H1 (cell line): ENCODE measurements at regions not wholly inside any gene's neighbourhood (a gene's known extent, or its start where the extent isn't known, plus 50 kb on each side); places are given as distances from the start of the nearest gene placed in this dataset.

Source experiments
- CTCF ChIA-PET: fragments of 300-600 bp; sonication (Branson Sonifier 250); formaldehyde crosslinking; loops from one replicate; lab custom pipeline; 2021; ENCODE audit not compliant: partially characterized antibody; lab: Charles Lee
- POLR2A ChIA-PET: fragments of 300-600 bp; sonication (Branson Sonifier 250); formaldehyde crosslinking; loops from one replicate; lab custom pipeline; 2021; ENCODE audit warnings: inconsistent platforms; ENCODE audit not compliant: partially characterized antibody; lab: Charles Lee
- DNase-seq, 2 experiments: peaks; one replicate each; pipeline versions ENCODE4 v3.0.0 to v3.0.0-alpha.2; 2010 to 2022; ENCODE audit warnings: low spot score in 2 of 2, low read depth in 1 of 2, mixed read lengths in 1 of 2
- FAIRE-seq: peaks from 2 replicates; lab custom pipeline; 2011; peaks lifted over from hg19 to GRCh38; lab: Jason Lieb, UNC
- H2AFZ ChIP-seq: 2 replicates; pipeline ENCODE4 v1.8.1; 2012; ENCODE audit warnings: low read length, inconsistent platforms
- H2AK5ac ChIP-seq: 2 replicates; pipeline ENCODE4 v1.6.1; 2013; ENCODE audit warnings: low read depth, low read length
- H2BK120ac ChIP-seq: replicated peaks from 2 replicates; pipeline ENCODE3; 2013; ENCODE audit warnings: low read depth, low read length, inconsistent platforms
- H2BK12ac ChIP-seq: 2 replicates; pipeline ENCODE4 v1.6.1; 2013; ENCODE audit warnings: low read depth, low read length
- H2BK15ac ChIP-seq: 2 replicates; pipeline ENCODE4 v1.6.1; 2013; ENCODE audit warnings: low read length
- H2BK20ac ChIP-seq: 2 replicates; pipeline ENCODE4 v1.6.1; 2013; ENCODE audit warnings: low read length
- H2BK5ac ChIP-seq: 2 replicates; pipeline ENCODE4 v1.6.1; 2013; ENCODE audit warnings: low read depth, low read length
- H3K14ac ChIP-seq: 2 replicates; pipeline ENCODE4 v1.6.1; 2013; ENCODE audit warnings: inconsistent platforms; ENCODE audit not compliant: insufficient read length
- H3K18ac ChIP-seq: 2 replicates; pipeline ENCODE4 v1.6.1; 2013; ENCODE audit warnings: low read length; ENCODE audit errors: extremely low read depth
- H3K23ac ChIP-seq: 2 replicates; pipeline ENCODE4 v1.6.1; 2013; ENCODE audit warnings: inconsistent platforms; ENCODE audit not compliant: insufficient read length
- H3K23me2 ChIP-seq: 2 replicates; pipeline ENCODE4 v1.6.1; 2013; ENCODE audit warnings: low read depth, low read length
- H3K27ac ChIP-seq: 2 replicates; pipeline ENCODE4 v1.6.1; 2011; ENCODE audit warnings: low read depth, low read length, inconsistent platforms
- H3K27me3 ChIP-seq, 4 experiments: replicated peaks in 1 of 4; 1 replicate in 1 of 4; 2 replicates in 3 of 4; pipeline versions ENCODE4 v1.6.1 to v1.8.1; 2011 to 2013; ENCODE audit warnings: low read length in 3 of 4, mild to moderate bottlenecking in 3 of 4, inconsistent platforms in 2 of 4, mixed read lengths in 2 of 4, moderate library complexity in 1 of 4; ENCODE audit not compliant: control insufficient read depth in 3 of 4, insufficient read depth in 3 of 4; ENCODE audit errors: extremely low read depth in 1 of 4
- H3K36me3 ChIP-seq, 4 experiments: 2 replicates each; pipeline versions ENCODE4 v1.6.1 to v1.8.1; 2011 to 2013; ENCODE audit warnings: mild to moderate bottlenecking in 4 of 4, low read length in 3 of 4, moderate library complexity in 2 of 4, control low read depth in 1 of 4, inconsistent platforms in 1 of 4; ENCODE audit not compliant: insufficient read depth in 4 of 4, control insufficient read depth in 2 of 4
- H3K4ac ChIP-seq: replicated peaks from 2 replicates; pipeline ENCODE3; 2013; ENCODE audit warnings: low read length, low read depth, mixed read lengths, inconsistent platforms; ENCODE audit not compliant: insufficient read length
- H3K4me1 ChIP-seq, 4 experiments: replicated peaks in 1 of 4; 1 replicate in 1 of 4; 2 replicates in 3 of 4; pipeline versions ENCODE4 v1.6.1 to v1.8.1; 2011 to 2013; ENCODE audit warnings: low read length in 3 of 4, inconsistent platforms in 2 of 4, mixed read lengths in 1 of 4; ENCODE audit not compliant: insufficient read depth in 4 of 4, control insufficient read depth in 3 of 4
- H3K4me2 ChIP-seq, 2 experiments: 2 replicates each; pipeline versions ENCODE4 v1.6.1 to v1.8.1; 2011 to 2013; ENCODE audit warnings: low read depth in 2 of 2, low read length in 2 of 2, control low read depth in 1 of 2, inconsistent platforms in 1 of 2, mild to moderate bottlenecking in 1 of 2; ENCODE audit not compliant: insufficient read depth in 1 of 2
- H3K4me3 ChIP-seq, 4 experiments: fragments of 200-600, 300-600 bp in 1 of 4; sonication (generic), shearing (Covaris generic), sonication (Bioruptor Twin) in 1 of 4; 2 replicates each; pipeline versions ENCODE4 v1.5.1 to v1.8.1; 2011 to 2016; ENCODE audit warnings: low read length in 4 of 4, low read depth in 3 of 4, control low read depth in 2 of 4, inconsistent platforms in 2 of 4, mild to moderate bottlenecking in 2 of 4, mixed read lengths in 1 of 4, moderate library complexity in 1 of 4; ENCODE audit not compliant: insufficient read depth in 2 of 4; ENCODE audit errors: extremely low read depth in 1 of 4
- H3K56ac ChIP-seq: replicated peaks from 2 replicates; pipeline ENCODE3; 2013; ENCODE audit warnings: low read depth, mild to moderate bottlenecking, mixed read lengths, low read length, inconsistent platforms; ENCODE audit not compliant: insufficient read length
- H3K79me1 ChIP-seq: 2 replicates; pipeline ENCODE4 v1.6.1; 2013; ENCODE audit warnings: low read depth, low read length, control low read depth
- H3K79me2 ChIP-seq, 2 experiments: 2 replicates each; pipeline versions ENCODE4 v1.6.1 to v1.8.1; 2012 to 2013; ENCODE audit warnings: low read length in 2 of 2, mild to moderate bottlenecking in 2 of 2, inconsistent platforms in 1 of 2; ENCODE audit not compliant: insufficient read depth in 2 of 2, control insufficient read depth in 1 of 2
- H3K9ac ChIP-seq, 4 experiments: replicated peaks in 1 of 4; 1 replicate in 1 of 4; 2 replicates in 3 of 4; pipeline versions ENCODE4 v1.6.1 to v1.8.1; 2011 to 2013; ENCODE audit warnings: low read depth in 3 of 4, low read length in 3 of 4, control low read depth in 2 of 4, mild to moderate bottlenecking in 2 of 4, moderate library complexity in 2 of 4, inconsistent platforms in 1 of 4; ENCODE audit errors: extremely low read depth in 1 of 4
- H3K9me3 ChIP-seq, 2 experiments: 2 replicates each; pipeline versions ENCODE4 v1.6.1 to v1.8.1; 2012 to 2013; ENCODE audit warnings: mild to moderate bottlenecking in 2 of 2, moderate library complexity in 2 of 2, control low read depth in 1 of 2, inconsistent platforms in 1 of 2, low read depth in 1 of 2, low read length in 1 of 2, mixed read lengths in 1 of 2; ENCODE audit not compliant: insufficient read depth in 2 of 2
- H4K20me1 ChIP-seq, 2 experiments: replicated peaks in 1 of 2; 2 replicates each; pipeline versions ENCODE3 to v1.8.1; 2011 to 2013; ENCODE audit warnings: inconsistent platforms in 2 of 2, low read length in 2 of 2, mild to moderate bottlenecking in 1 of 2; ENCODE audit not compliant: insufficient read depth in 2 of 2, control insufficient read depth in 1 of 2
- H4K5ac ChIP-seq: 2 replicates; pipeline ENCODE4 v1.6.1; 2013; ENCODE audit warnings: low read length, low read depth, mixed read lengths, inconsistent platforms; ENCODE audit not compliant: insufficient read length
- H4K8ac ChIP-seq: 2 replicates; pipeline ENCODE4 v1.8.0; 2013; ENCODE audit warnings: mild to moderate bottlenecking, moderate library complexity, low read length, inconsistent platforms; ENCODE audit not compliant: insufficient read depth; ENCODE audit errors: extremely low read depth
- H4K91ac ChIP-seq: replicated peaks from 2 replicates; pipeline ENCODE3; 2013; ENCODE audit warnings: low read length, mixed read lengths, inconsistent platforms; ENCODE audit not compliant: insufficient read length
- SP1 ChIP-seq: IDR thresholded peaks from 2 replicates; pipeline ENCODE4 v1.6.1; 2011; ENCODE audit warnings: low read depth, low read length
- YY1 ChIP-seq: IDR thresholded peaks from 2 replicates; pipeline ENCODE4 v1.6.1; 2011; ENCODE audit warnings: low read depth, mild to moderate bottlenecking, low read length
- WGBS, 2 experiments: shearing (Covaris generic) in 1 of 2; methylation state at CpG; one replicate each; pipeline versions ENCODE4 v1.1.6 to v1.1.7; 2013 to 2015; ENCODE audit warnings: low lambda C conversion rate in 2 of 2, mixed read lengths in 2 of 2, inconsistent platforms in 1 of 2, low coverage in 1 of 2, missing lambda C conversion rate in 1 of 2; ENCODE audit not compliant: insufficient replicate concordance in 2 of 2, insufficient coverage in 1 of 2, insufficient read length in 1 of 2; ENCODE audit errors: extremely low coverage in 1 of 2, missing lambda C conversion rate in 1 of 2; 5-methylcytosine and 5-hydroxymethylcytosine counted together

DNA sequence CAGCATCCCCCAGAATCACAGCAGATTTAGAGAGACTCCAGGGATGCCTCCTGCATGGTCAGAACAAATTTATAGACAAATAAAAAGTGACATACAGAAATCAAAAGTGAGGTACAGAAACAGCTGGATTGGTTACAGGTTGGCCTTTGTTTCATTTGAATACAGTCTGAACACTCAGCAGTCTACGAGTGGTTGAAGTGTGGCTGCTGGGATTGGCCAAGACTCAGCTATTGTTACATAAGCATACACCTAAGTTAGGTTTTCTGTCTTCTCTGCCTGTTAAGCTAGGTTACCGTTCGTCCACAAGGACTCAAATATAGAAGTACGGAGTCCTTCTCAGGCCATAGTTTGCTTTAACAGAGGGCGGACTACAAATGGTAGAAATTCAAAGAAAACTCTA is 262.4 kb upstream of the SLC14A2 start:
- H2BK5ac ChIP-seq: no peak overlapping the region
- H3K27ac ChIP-seq: no peak overlapping the region
- H3K56ac ChIP-seq: no peak overlapping the region
- H4K91ac ChIP-seq: no peak overlapping the region
- no peak overlapping the region for H2AK5ac ChIP-seq
- no peak overlapping the region for H3K4ac ChIP-seq
- no peaks in the 10 kb centered on the region for H3K4me1 ChIP-seq
- no peak overlapping the region for H2BK15ac ChIP-seq
- H3K9ac ChIP-seq: no peak overlapping the region
- no peaks in the 10 kb centered on the region for H4K20me1 ChIP-seq
- no peak overlapping the region for H4K8ac ChIP-seq
- no peak overlapping the region for H3K4me2 ChIP-seq
- no peak for FAIRE-seq
- ChIA-PET CTCF (interaction anchor here (1.3 kb wide), 1 partner anchor 32 kb away, joined by 3 read pairs; no protein-coding TSS in a partner anchor), POLR2A (no interaction called here)
- H2BK20ac ChIP-seq: no peak overlapping the region
- no peak overlapping the region for H3K14ac ChIP-seq
- H4K5ac ChIP-seq: no peak overlapping the region
- no peak overlapping the region for H2AFZ ChIP-seq
- H3K27me3 ChIP-seq: peaks cover 0 to 1% (median 0%) of the 10 kb centered on the region in 4 experiments; a peak in 1 of 7 replicates
- H3K9me3 ChIP-seq: no peaks in the 10 kb centered on the region
- H2BK120ac ChIP-seq: no peak overlapping the region
- H3K18ac ChIP-seq: no peak overlapping the region
- no peak overlapping the region for H2BK12ac ChIP-seq
- TF ChIP-seq SP1 (no peak), YY1 (no peak)
- H3K79me1 ChIP-seq: no peaks in the 10 kb centered on the region
- DNase-seq: no peak
- no peak overlapping the region for H3K23ac ChIP-seq
- no peaks in the 10 kb centered on the region for H3K36me3 ChIP-seq
- no peaks in the 10 kb centered on the region for H3K79me2 ChIP-seq
- WGBS, 2 experiments: 95% methylated on average over 5 of the region's 5 CpGs; no CpG with 5 or more reads in 1 of the 2 experiments
- no peaks in the 10 kb centered on the region for H3K23me2 ChIP-seq
- H3K4me3 ChIP-seq: no peak overlapping the region
